NCI-H2227 (cell line): ENCODE measurements at regions not wholly inside any gene's neighbourhood (a gene's known extent, or its start where the extent isn't known, plus 50 kb on each side); places are given as distances from the start of the nearest gene placed in this dataset.

Experiments used
- DNase-seq: peaks from one replicate; lab custom pipeline; 2025; ENCODE audit not compliant: unreplicated experiment; lab: John Stamatoyannopoulos, UW

DNA sequence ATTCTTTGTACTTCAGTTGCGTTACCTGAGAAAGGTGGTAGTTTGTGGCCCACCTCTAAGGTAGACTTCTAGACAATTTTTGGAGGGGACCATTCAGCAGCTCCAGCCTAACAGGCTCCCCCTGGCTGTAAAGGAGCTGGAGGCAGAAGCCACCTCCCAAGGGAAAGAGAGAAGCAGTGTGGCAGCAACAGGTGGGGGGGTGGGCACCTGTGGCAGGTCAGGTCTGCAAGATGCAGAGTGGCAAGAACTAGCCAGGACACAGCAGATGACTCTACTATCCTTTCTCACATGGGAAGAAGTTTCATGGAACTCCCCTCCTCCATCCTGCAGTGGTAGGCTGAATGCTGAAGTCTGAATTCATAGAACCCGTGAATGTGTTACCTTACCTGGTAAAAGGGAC lies 148.3 kb upstream of the DTNBP1 start:
- no peak for DNase-seq

DNA sequence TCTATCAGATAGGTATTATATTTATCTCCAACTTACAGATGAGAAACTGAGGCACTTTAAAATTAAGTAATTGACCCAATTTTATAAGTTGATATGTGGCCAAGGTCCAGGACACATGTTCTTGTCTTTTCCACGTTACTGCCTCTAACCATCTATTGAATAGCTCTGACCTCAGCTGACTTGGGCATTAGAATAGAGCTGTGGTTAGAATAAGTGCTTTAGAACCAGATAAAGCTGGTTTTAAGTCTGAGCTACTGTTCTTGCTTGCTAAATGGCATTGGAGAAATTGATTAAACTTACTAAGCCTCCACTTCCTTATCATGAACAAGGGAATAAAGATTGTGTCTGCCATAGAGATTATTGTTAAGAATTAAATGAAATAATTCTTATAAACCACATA lies 147.8 kb upstream of the DTNBP1 start:
- DNase-seq: no peak

DNA sequence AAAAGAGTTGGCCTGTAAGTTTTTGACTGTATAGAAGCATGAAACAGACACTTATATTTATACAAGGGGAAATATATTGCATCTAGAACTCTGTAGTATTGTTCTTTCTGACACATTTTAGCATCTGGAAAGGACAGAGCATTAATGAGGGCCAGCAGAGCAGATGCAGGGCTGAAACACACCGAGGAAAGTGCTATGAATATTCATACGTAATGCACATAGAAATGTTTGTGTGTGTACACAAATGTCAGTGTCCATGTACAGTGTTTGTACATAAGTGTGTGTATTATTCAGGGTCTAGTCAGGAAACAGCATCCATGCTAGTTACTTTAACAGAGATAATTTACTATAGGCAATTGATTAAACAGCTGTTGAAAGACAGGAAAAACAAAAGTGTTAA lies 146.5 kb upstream of the DTNBP1 start:
- DNase-seq: no peak

DNA sequence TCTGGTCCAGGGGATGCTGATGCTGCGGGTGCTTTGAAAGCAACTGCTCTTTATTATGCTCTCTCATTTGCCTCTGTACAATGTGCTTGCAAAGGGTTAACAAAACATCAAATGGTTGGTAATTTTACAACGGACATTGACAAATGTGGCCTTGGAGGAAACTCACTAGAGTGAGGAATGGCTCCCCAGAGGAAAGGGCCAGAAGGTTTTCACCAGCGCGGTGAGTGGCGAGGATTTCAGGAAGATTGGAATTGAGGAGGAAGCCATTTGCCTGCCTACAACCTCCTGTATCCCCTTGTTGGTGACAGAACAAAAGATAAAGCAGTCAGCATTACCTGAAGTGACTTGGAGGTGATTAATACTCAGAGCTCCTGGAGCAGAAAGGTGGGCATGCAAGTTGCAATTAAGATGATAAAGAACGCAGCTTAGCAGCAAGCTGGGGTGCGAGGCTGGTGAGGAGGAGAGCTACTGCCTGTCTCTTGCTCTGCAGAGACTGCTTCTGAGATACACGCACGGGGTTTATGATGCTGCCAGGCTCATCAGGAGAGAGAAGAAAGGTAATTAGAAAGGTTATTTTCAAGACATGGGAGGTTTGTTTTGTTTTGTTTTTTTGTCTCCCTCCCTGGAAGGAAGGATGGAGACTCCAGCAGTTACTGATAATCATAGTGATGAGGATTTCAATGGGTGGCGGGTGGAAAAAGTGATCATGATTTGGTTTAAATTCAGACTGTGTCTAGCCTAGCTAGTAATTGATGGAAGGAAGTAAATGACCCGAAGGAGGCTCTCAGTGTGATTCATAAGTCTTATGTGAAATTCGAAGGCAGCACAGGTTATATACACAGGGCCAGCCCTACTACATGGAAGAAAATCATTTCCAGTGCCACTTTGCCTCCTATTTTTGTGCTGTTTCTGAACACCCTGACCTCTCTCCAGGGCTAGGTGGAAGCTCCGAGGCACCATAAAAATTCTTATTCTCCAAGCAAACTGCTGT lies 141.6 kb upstream of the DTNBP1 start:
- DNase-seq: no peak

DNA sequence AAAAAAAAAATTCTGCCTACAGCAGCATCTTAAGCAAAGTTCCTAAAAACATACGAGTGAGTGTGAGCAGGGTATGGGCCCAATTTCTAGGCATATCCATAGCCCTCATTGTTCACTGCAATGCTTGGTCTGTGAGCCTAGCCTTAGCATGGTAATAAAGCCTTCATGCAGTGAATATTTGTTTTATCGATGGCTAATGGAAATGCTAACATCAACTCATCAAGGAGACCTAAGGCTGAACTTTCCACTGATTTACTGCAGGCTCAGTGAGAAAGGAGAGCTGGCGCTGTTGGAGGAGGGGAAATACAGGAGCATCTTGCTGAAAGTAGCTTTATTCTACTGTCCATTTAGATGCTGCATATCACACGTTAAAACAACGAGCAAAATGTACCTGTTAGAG lies 139.6 kb upstream of the DTNBP1 start:
- no peak for DNase-seq

DNA sequence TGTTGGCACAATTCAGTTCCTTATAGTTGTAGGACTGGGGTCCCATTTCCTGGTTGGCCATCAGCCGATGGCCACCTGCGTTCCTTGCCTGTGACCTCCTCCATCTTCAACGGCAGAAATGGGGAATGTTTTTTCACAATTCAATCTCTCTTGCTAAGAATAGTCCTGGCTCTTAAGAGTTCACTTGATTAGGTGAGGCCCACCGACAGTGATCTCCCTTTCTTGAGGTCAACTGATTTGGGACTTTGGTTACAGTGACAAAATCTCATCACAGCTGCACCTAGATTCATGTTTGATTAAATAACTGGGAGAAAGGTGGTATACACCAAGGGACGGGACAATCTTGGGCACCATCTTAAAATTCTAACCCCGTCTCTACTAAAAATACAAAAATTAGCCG lies 139.1 kb upstream of the DTNBP1 start:
- no peak for DNase-seq

DNA sequence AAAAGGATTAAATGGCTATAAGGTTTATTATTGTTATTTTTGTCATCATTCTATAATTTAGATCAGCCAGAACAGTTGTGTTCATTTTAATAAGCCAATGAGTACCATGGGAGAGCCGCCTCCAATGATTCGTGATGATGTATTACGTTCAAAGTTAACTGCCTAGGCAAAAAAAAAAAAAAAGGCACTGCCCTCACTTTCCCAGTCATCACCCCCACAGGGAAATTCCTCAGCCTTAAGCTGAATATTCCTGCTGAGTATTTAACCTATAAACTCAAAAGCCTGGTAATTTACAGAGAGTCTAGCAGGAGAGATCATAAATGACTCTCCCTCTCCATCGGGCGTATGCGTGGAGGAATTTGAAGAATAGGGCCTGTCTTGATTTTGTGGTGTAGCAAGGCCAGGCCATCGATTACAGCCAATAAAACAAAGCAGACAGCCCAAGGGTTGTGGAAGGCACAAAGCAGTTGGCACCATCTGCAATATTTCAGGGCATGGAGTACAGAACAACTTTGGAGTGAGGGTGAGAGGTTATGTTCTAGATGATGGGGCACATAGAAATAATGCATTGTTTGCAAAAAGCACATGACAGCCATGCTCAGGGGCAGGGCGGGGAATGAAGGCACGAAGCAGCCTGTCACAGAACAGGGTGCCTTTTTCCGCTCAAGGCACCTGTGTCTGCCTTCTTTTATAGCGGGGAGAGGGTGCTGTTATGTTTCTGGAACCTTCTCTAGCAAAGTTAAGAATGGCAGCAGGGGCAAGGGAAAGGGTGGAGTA lies 138.2 kb upstream of the DTNBP1 start:
- no peak for DNase-seq

DNA sequence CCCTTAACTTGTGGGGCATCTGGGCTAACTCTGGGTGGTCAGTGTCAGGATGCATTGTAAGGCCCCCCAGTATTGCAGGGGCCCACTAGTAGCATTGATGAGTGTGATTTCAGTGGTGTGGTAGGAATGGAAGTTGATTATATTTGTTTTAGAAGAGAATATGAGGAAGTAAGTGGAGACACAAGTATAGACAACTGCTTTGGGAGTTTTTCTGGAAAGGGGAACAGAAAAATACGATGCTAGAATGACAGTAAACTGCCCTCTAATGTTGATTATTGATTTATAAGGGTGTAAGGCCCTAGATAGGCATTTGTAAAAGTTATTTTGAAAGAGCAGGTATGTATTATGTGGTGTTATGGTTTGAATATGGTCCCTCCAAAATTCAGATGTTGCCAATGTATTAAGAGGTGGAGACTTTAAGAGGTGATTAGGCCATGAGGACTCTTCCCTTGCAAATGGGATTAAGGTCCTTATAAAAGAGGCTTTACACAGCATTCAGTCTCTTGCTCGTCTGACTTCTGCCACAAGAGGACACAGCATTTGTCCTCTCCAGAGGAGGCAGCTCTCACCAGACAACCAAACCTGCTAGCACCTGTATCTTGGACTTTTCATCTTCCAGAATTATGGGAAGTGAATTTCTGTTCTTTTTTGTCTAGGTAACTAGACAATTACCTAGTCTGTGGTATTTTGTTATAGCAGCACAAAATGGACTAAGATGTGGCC lies 135.9 kb upstream of the DTNBP1 start:
- no peak for DNase-seq

DNA sequence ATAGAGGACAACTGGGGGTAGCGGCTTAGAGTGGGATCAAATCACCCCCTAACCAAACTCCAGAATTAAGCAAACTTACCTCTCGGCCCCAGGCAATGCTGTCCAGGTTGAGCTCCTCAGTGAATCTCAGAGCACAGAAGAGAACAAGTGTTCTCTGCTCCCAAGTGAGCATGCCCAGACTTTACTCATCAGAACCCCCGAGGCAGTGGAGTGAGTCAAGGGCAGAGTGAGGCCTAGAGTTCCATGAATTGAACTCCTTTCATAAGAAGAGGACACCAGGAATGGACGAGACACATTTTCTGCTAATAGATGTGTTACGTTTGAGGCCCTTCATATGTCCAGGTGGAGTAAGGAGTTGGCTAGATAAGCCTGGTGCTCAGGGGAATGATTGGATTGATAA lies 134.0 kb upstream of the DTNBP1 start:
- no peak for DNase-seq

DNA sequence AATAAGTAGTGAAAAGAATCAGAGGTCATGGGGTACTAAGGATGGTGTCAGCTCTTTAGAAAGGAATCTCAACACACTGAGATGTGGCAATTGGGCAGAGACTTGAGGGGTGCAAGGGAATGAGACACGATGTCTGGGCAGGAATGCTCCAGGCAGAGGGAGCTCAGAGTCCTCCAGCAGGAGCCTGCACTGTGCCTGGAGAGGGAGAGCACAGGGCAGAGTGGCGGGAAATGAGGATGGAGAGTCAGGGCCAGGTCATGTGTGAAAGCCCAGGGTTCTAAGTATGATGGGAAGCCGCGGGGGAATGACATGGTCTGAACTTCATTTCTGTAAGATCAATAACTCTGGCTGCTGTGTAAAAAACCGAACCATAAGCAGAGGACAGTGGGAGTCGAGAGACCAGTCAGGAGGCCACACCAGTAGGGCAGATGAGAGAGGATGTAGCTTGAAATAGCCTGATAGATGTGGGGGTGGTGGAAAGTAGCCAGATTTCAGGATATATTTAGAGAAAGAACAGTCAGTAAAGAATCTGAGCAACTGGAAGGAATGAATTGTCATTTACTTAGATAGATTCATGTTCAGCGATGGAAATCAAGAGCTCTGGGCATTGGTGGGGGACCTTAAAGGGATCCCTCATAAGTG lies 133.4 kb upstream of the DTNBP1 start:
- DNase-seq: no peak

DNA sequence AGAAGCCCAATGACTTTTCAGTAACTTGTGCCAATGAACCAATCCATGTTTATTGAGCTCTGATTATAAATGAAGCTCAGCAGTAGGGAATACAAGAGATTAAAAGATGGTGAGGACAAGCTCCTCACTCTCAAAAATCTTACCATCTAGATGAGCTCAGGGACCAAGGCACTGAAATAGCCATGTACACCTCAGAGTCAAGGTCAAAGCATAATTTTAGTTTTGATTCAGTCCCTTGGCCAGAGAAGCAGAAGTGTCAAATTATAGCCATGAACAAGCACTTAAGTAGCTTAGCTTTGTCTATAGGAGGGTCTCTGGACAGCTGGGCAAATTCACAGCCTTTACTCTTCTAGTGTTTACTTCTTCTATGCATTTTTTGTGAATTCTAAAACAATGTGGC lies 131.0 kb upstream of the DTNBP1 start:
- DNase-seq: no peak

DNA sequence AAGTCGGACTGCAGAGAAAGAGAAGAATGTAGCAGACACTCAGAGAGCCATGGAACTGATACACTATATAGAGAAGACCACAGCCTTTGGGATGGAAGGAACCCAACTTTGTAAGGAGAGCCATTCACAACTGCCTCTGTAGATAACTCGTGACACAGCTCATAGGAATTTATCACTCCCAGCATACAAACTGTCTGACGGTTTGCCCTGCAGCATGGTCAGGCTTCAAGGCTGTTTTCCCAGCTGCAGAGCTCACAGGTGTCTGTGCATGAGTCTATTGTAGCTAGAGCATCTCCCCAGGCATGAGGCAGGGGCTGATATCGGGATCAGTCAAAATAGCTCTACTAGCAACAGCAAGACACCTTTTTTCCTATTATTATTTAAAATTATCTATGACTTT lies 130.5 kb upstream of the DTNBP1 start:
- DNase-seq: no peak

DNA sequence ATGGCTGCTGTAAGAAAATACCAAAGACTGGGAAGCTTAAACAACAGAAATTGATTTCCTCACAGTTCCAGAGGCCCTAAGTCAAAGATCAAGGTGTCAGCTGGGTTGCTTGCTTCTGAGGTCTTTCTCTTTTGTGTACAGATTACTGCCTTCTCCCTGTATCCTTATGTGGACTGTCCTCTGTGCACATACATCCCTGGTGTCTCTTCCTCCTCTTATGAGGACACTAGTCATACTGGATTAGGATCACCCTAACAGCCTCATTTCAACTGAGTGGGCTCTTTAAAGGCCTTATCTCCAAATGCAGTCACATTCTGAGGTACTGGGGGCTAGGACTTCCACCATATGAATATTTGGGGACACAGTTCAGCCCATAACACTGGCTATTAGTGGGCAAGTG lies 130.0 kb upstream of the DTNBP1 start:
- no peak for DNase-seq

DNA sequence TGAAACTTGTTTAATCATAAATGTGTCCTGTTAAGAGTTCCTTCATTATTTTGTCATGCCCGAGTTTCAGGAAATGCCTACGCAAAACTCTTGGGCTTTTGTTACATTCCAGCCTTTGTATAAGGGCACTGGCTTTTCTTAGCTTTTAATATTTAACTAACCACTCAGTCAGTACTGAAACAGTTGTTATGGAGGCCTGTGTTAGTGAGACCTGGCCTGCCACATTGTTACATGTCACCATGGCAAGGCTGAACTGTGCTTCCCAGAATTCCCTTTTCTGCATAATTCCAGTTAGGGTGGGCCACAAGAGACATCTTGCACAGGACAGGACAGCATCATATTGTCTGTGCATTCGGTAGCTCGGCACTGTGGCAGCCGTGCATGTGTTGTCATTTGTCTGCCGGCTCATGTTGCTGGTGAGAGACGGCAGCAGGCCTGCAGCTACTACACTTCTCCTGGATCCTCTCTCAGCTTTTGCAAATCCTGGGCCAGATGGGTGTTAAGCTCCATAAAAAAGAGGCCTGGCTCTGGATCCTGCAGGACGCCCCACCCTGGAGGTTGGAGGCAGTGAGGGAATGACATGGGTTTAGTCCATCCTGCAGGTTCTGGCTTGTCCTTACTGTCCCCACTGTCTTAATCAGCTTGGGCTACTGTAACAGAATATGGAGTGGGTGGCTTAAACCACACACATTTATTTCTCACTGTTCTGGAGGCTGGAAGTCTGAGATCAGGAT lies 128.8 kb upstream of the DTNBP1 start:
- DNase-seq: no peak

DNA sequence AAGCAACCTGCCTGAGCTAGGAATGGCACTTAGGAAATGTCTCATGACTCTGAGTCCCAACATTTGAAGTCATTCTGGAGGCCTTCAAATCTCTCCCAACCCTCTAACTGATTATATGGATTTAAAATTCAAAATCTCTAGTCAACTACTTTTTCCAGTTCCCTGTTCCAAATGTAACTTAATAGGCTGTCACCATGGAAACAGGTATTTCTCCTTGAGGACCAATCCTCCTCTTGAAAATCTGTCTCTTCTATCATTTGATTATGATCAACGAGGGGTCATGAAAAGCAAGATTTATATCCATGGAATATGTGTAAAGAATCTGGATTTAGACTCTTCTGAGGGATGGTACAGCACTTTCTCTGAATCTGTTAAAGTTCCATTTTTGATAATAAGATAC lies 127.3 kb upstream of the DTNBP1 start:
- DNase-seq: no peak

DNA sequence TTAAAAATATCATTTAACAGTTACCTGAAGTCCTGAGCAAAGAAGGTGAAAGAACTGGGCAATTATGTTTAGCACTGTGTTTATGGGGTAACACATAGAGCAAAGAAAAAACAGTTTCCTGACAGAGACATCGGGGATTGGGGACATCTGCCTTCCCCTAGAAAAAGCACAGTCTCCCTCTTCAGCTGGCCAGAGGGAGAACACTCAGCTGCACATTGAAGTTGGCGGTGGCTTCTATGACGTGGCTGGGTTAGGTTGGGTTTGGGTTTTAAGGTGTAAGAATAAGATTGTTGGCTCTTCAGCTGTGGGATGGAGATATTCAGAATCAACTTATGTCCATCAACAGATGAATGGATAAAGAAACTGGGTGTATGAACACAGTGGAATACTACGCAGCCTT lies 124.0 kb upstream of the DTNBP1 start:
- no peak for DNase-seq

DNA sequence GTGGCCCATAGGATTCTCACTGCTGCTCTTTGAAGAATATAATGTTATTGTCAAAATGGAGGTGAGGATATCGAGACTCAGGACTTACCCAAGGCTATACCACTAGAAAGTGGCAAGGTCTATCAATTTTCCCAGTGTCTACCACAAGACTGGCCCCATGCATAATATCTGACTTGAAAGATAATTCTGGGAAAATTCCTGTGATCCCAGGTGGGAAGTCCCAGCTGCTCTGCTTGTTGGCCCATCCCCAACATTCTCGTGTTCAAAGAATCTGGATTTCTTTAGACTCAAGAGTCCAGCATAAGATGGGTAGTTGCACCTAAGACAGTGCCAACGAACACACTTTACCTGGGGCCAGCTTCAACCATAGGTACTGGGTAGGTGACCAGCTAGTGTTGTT lies 120.7 kb upstream of the DTNBP1 start:
- no peak for DNase-seq

DNA sequence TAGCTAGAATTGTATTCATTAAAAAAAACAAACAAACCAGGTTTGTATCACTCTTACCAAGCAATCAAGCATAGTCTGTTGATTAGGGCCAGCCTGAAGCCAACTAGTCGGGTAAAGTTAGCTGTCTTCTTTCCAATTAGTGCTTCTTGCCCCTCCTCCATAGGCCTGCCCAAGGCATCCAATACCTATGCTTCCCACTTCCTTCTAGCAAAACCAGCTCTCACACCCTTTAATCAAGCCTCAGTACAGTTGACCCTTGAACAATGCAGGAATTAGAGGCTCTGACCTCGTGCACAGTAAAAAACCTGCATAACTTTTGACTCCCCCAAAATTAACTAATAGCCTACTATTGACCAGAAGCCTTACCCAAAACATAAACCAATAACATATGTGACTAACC lies 119.1 kb upstream of the DTNBP1 start:
- no peak for DNase-seq

DNA sequence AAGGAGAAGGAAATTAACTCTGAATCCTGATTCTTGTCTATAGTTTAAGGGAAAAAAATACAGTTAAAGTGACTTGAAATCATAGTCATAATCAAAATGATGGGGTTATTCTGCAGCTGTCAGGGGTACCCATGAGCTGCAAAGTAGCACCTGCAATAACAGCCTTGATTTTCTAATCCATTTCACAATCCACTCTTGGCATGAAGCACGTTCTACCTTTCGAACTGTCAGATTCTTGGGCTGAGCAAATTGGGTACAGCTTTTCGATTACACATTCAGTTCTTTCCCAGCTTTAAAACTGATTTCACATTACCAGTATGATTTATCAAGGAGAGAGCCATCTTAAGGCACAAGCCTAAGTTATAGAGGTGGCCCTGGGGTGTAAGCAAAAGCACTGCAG lies 118.5 kb upstream of the DTNBP1 start:
- DNase-seq: no peak

DNA sequence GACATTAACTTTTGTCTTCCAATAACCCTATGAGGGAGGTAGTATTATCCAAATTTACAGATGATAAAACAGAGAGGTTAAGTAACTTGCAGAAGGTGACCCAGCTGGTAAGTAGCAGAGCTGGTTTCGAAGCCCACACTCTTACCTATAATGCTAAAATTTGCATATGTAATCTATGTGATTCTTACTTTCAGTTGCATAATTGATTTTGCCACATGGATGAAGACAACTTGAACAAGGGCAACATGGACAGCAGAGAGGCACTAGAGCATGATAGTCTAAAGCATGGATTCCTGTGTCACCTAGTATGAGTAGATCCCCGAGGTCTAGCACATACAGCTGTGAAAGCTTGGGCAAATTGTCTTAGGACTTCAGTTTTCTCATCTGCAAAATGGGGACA lies 117.6 kb upstream of the DTNBP1 start:
- no peak for DNase-seq
